Transverse colon (tissue), 1 donor: ENCODE measurements at regions not wholly inside any gene's neighbourhood (a gene's known extent, or its start where the extent isn't known, plus 50 kb on each side); places are given as distances from the start of the nearest gene placed in this dataset.

Source experiments
- EP300 ChIP-seq: sonication (generic); formaldehyde crosslinking; IDR thresholded peaks from one replicate; pipeline ENCODE4 v1.6.1; 2017; ENCODE audit warnings: antibody characterized with exemption, low read depth
- POLR2A ChIP-seq: fragments of 450-650 bp; IDR thresholded peaks from one replicate; pipeline ENCODE4 v1.6.1; 2016; ENCODE audit warnings: antibody characterized with exemption, mild to moderate bottlenecking, moderate library complexity

DNA sequence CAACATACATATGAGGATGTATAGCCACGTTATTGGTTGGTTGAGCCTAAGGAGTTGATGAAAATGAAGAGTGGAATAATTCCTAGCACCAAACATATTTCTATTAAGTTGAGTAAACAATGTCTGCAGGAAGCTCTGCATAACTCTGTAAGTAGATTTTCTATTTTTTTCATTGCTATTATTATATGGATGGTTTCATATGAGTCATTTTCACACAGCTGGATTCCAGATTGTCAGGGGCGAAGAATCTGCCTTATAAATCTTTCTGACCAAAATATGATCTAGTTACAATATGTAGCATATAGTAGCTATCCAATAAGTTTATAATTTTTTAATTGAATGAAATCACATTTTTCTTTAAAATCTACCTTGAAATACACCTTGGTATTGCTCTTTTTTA, 468.0 kb upstream of the PKDCC start:
- no peak for TF ChIP-seq POLR2A
- no peak for TF ChIP-seq EP300
